HG03280 (cell line): ENCODE measurements at regions not wholly inside any gene's neighbourhood (a gene's known extent, or its start where the extent isn't known, plus 50 kb on each side); places are given as distances from the start of the nearest gene placed in this dataset.

Source experiments
- ATAC-seq: cut with Tn5 transposase; IDR thresholded peaks from one replicate; pipeline ENCODE4 v1.9.1; 2021; ENCODE audit warnings: mild to moderate bottlenecking, moderate library complexity; ENCODE audit not compliant: unreplicated experiment

DNA sequence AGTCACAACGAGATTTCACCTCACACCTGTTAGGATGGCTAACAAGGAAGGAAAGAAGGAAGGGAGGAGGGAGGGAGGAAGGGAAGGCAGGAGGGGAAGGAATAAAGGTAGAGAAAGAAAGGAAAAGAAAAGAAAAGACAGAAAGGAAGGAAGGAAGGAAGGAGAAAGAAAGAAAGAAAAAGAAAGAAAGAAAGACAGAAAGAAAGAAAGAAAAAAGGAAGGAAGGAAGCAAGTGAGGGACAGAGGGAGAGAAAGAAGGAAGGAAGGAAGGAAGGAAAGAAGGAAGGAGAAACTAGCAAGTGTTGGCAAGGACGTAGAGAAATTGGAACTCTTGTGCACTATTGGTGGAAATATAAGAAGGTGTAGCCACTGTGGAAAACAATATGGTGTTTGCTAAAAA is 52.2 kb downstream of the CCDC185 start:
- no peak for ATAC-seq

DNA sequence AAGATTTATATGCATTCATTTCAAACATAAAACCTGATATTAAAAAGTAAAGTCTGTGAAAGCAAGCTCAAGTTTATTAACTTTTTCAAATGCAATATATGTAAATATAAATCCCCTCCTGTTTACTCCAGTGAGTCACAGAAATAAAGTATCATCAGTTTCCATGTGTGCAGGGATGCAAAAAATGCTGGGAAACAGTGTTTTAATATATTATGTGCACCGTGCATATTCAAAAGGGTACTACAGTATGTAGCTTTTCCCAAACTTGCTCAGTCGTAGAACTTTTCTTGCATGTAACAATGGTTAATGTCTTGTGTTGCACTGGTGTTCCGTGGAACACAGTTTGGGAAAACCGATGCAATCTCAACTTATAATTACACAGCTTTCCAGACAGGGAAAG is 60.7 kb downstream of the CCDC185 start:
- ATAC-seq: no peak

DNA sequence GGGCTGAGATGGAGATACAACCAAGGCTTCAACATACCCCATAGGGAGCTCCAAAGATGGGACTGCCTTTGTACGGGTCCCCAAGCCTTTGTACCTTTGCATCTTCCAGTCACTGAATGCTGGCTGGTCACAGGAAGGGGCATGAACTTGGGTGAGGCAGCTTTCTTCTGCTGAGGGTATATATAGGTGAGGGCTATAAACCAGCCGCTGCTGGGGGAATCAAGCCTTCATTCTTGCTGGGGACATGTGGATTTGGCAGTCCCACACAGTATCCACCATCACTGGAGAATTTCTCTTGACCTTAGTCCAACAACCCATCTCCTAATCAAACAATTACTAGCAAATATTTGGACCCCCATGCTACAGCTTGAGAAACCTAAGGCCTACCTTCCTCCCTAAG is 61.7 kb downstream of the CCDC185 start:
- ATAC-seq: no peak

DNA sequence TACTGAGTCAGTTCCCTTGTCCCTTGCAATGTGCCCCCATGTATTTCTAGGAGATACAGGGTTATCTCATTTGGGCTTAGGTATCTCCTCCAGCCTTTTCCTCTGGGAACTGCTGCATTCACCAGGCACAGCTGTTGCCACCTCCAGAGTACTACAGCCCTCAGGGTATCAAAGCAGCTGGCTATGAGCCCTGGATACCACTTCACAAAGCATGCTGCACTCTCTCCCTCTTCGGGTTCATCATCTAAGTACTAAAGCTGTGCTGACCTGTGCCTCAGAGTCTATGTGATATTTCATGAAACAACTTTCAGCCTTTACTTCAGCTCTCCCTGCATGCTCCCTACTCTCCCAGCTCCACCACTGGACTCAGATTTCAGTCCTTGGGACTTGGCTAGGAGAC is 62.3 kb downstream of the CCDC185 start:
- no peak for ATAC-seq

DNA sequence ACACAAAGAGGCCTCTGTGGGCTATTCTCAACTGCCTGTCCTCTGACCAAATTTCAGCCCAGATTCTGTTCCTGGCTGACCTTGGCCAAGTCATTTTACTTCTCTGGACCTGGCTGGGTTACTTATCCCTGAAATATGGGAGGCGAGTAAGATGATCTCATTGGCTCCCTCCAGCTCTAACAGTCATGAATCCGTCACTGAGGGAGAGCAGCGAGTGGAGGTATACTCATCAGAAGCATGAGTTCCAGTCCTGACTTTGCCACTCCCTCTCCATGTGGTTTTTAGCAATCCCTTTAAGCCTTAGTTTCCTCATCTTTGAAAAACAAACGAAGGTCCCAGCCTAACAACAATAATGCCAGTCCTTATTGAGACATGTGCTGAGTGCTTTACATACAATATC is 63.5 kb downstream of the CCDC185 start:
- no peak for ATAC-seq

DNA sequence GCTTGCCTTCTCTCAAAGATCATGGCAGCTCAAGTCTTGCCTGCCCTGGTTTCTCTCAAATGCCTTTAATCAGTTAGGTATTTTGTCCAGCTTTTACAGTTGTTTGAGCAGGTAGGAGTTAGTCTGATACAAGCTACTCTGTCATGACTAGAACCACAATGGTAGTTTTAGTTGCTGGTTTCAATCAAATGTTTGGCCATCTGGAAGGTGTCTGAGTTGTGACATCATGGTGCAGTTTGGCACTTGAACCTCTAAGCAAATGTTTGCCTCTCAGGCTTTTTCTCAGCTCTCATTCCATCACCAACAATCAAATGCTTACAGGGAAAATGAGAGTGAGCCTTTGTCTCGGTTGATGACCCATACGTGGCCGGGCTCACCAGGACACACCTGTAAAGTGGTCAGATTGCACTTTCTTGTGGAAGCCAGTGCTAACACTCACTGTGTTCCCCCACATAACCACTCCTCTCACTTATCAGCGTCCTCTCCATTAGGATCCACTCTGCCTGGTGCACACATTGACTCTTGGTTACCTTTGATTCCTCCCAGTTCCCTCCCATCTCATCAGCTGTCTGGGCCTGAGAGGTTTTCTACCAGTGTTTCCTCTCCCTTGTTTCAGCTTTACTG is 67.5 kb downstream of the CCDC185 start:
- ATAC-seq: no peak

DNA sequence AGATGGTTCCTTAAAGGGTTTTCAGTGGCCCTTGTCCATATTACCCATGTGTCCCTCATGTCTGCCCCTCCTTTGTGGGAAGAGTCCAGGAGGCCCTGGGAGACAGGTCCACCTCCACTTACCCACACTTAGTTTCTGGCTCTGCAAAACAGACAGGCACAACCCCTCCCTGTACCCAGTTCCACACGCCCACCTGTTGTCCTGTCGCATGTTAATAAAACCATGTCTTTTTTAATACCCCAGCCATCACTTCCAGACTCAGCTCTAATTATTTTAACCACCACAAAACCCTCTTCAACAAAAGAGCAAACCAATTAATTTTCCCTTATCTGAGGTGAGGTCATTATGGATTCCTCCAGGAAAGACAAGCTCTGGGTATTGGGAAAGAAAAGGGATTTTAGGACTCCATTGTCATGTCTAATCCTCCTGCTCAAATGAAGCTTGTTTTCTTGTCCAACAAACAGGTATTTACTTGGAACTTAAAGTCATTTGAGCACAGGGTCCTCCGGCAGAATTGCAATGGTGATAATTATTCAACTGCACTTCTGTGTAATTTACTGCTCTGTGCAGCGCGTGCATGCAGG is 68.9 kb downstream of the CCDC185 start:
- ATAC-seq: no peak

DNA sequence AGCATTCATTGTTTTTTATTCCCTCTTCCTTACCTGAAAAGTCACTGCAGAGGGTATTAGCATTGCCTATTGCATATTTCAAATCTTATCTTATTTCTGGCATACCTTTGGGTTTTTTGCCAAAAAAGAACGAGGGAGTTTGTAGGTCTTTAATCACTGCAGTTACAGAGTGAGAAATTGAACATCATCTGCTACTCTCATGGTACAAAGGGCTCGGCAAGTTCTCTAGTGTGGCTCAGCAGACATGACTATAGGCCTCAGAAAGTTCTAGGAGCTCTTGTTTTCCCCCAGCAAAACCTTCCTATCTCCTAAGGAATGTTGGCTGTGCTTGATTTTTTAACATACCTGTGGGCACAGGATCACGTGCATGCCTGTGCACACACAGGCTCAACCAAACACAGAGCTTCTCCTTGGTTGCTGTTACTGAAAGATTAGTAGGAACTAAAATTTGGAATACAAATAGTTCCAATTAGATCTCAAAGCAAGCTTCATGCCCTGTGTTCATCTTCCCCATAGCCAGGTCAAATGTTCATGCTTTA is 69.7 kb downstream of the CCDC185 start:
- ATAC-seq: no peak

DNA sequence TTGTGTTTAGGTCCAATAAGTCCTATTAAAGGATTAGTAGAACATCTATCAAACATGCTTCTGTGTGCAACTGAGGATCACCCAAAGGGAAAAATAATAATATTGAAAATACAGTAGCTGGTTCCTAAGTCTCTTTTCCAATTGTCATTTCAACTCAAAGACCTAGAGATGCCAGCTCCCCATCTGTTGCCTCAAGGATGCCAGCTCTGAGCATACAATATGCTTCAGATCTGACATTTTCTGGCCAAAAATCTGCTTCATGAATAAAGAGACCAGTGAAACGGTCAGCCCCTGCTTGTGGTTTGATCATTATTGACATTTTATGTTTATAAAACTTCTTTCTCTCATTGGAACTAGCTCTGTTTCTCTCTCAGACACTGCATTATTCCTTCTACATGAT is 72.9 kb downstream of the CCDC185 start:
- ATAC-seq: no peak

DNA sequence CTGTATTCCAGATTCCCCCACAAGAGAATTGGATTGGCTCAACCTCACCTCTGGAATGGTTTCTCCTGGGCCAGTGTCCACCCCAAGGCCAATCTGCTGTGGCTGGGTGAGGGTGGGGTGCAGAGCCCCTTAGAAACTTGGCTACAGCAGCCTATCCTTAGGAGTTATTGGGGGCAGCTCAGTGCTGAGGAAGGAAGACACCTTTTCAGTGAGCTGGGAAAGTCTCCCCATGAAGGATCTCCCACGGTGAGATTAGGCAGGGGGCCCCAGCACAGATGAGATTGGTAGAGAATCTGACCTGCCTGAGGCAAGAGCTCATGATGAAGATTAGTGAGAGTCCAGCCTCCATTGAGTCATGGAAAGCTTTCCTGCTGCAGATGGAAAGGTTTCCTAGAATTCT is 78.4 kb downstream of the CCDC185 start:
- no peak for ATAC-seq

DNA sequence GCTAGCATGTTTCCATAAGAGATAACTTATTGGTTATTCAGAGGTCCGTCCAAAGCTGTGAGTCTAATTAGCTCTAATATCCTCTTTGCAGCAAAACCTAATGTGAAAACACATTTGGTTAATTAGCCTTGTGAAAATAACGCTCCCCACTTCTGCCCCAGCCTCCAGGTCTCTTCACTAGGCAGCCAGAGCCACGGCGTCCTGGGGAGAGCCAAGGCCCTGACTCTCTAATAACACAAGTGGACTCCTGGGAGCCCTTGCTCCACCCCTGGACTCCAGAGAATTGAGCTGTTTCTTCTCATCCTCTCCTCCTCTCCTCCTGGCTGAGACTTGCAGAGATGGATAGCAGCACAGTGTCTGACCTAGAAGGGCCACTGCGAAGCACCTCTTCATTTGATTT is 78.8 kb downstream of the CCDC185 start:
- no peak for ATAC-seq

DNA sequence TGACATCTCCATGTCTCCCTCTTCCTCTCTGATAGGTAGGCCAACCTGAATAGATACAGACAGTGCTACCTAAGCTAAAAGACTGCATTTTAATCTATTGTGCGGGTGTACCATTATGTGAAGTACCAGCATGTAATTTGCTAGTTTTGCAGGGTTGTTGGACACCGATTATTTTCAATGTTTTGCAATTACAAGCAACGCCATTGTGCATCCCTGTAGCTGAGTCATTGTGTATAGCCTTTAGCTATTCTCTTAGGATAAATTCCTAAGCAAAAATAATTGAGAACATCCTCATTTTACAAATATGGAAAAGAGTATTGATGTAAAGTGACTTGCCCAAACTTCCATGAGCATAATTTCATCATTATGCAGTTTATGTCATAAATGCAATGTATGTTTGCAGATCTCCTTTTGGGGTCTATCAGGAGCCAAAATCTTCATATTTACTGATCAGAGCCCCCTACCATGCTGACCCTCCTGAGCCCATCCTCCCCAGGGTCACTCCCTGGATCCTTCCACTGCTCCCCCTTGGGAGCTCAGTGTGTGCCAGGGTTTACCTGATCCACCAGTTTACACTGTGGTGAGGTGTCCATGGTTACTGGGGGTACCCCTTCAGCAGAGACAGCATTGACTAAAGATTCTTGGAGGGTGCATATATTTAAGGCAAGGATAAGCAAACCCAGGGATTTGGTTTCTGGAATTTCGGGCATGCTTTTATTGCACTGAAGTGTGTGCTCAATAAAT is 80.6 kb downstream of the CCDC185 start:
- no peak for ATAC-seq

DNA sequence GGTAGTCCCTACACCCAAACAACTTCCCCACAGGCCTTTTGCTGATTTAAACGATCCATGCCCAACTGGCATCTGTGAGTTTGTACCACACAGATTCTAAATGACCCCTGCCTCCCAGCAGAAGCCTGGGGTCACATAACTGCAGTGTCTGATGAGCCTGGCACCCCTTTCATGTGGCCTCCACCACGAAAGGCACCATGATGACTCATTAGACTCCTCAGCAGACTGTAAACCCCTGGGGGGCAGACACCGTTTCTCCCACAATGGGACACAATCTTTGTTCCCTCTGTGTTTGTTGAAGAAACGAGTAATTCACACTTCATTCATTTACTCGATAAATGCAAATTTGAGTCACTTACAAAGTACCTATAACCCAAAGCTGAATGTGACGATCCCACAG is 81.6 kb downstream of the CCDC185 start:
- ATAC-seq: no peak

DNA sequence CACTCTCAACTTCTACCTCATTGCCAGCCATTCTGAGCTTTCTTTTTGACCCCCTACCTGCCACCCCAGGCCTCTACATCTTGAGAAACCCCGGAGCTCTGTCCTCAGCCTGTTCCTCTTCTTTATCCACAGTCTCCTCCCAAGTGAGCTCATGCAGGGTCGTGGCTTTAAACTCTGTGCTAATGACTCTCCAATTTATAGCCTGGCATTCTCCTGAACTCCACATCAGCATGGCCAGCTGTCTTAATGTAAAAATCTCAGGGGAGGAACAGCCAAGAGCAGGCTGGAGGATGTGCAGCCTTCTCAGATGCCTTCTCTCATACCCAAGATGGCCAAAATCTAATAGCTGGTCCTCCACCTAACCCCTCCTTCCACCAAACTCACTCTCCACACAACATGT is 84.2 kb downstream of the CCDC185 start:
- no peak for ATAC-seq

DNA sequence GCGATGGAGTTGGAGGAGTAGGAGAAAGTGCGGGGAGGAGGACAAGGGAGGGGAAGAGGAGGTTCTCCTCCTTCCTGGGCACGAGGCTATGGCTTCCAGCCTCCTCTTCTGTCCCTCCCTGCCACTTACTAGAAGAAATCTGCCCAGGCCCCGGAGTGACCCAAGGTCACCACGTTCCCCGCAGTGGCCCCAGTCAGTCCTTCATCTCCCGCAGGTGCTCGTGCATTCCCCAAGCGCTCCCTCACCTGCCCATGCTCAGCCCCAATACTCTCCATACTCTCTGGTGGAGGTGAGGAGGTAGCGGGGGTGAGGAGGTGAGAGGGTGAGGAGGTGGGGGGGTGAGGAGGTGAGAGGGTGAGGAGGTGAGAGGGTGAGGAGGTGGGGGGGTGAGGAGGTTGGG is 85.4 kb downstream of the CCDC185 start:
- ATAC-seq: no peak

DNA sequence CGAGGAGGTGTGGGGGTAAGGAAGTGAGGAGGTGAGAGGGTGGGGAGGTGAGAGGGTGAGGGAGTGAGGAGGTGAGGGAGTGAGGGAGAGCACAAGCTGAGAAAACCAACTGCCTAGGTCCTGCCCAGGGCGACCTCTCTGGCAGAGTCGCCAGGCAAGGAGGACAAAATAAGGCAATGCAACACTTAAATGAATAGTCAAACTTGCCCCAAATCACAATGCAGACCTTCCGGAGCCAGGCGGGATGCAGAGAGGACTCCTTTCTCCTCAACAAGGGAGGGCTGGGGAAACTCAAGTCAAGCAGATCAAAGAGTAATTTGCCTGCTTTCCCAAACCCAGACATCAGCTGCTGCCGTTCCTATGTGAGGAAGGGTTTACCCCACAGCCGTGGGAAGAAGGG is 86.0 kb downstream of the CCDC185 start:
- ATAC-seq: no peak

DNA sequence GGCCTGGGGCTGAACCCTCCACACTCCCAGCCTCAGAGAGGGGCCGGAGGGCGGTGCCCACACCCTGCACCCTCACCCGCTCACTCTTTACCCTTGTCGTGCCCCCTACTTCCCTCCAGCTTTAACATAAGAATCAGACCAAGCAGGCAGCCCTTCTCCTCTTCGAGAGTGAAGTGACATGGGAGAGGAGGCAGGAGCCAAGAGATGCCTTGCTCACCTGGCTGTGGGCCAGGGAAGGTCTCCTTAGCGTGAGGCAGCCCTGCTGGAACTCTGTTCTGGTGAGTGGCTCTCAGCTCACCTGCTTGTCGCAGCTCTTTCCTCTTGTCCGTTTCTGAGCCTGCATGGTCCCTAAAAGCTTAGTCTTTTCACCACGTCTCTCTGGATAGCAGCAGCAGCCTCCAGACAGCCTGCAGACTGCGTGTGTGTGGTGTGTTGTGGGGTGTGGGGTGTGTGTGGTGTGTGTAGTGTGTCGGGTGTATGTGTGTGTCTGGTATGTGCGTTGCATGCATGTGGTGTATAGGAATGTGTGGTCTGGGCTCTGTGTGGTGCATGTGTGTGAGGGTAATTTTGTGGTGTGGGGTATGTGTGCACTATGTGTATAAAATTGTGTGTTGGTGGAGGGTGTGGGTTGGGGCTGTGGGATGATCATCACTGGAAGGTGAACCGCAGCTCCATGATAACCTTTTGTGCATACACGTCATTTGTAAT is 86.7 kb downstream of the CCDC185 start:
- ATAC-seq: no peak

DNA sequence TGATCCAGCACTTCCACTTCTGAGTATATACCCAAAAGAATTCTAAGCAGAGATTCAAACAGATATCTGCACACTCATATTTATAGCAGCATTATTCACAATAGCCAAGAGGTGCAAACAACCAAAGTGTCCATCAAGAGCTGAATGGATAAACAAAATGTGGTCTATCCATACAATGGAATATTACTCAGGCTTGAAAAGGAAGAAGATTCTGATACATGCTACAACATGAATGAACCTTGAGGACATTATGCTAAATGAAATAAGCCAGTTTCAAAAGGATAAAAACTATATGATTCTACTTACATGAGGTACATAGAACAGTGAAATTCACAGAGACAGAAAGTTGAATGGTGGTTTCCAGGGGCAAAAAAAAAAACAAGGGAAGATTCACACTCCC is 88.9 kb downstream of the CCDC185 start:
- no peak for ATAC-seq

DNA sequence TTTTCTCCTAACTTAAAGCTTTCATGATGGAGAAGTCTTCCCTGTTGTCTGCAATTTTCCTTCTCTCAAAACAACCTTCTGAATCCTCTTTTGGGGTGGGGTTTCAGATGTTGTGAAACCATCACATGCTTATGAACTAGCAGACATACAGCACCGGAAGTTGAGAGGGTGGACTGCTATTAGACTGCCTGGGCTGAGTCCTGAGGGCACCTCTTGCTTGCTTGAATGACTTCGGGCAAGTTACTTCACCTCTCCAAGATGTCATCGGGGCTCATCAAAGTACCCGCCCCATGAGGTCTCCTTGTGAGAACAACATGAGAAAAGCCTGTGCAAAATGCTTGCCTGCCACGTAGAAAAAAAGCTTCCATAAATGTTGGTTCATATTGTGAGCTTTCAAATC is 89.6 kb downstream of the CCDC185 start:
- peak; percentile 55 for ATAC-seq

DNA sequence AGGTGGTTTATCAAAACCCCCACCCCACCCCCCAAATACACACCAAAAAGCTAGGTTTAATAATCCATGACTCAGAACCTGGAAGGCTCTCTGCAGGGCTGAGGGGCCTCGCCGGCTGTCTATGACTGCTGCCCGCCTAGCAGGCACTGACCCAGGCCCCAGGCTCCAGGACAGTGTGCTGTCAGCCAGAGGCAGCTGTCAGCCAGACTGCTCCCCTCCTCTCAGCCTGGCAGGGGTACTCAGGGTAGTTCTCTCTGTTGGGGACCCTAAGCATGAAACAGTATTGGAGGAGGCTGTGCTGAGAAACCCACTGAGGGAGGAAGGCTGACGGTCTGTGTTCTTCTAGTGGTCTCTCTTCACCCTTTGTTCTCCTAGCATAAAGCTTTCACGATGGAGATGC is 90.3 kb downstream of the CCDC185 start:
- ATAC-seq: no peak

DNA sequence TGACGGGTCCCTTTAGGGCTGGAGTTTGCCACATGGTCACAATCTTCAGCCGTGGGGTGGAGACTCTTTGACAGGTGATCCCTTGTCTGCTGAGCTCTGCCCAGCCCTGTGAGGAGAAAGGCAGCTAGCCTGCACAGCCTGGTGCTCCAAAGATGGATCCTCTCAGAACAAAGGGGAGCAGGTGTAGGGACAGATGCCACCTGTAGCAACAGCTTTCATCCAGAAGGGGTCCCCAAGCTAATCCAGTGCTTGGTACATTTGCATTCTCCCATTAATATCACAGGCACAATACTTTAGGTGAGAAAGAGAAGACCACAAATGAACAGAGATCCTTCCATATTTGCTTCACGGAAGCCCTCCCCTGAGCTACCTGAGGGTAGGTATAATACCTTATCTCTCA is 93.2 kb downstream of the CCDC185 start:
- ATAC-seq: no peak
